ENCODE measurements at regions not wholly inside any gene's neighbourhood (a gene's known extent, or its start where the extent isn't known, plus 50 kb on each side); places are given as distances from the start of the nearest gene placed in this dataset.

GRCh38 chr1:39150779-39151178, 53.7 kb upstream of the MACF1 start:
- H3K27me3 ChIP-seq (ENCODE audit: insufficient read depth, insufficient read length) = no peaks in the 10 kb centered on the region
- H3K4me1 ChIP-seq (ENCODE audit: insufficient read depth, insufficient read length) = peaks cover 10% of the 10 kb centered on the region
- no peak for TF ChIP-seq ZNF274 (IDR thresholded peaks at IDR 0.05; ENCODE audit: low read depth, low read length)
- no peak for TF ChIP-seq SUZ12 (IDR thresholded peaks at IDR 0.05; ENCODE audit: extremely low read depth, insufficient read depth, insufficient read length)
- no peak for TF ChIP-seq YY1 (IDR thresholded peaks at IDR 0.05; ENCODE audit: insufficient read depth, insufficient read length)
- H3K9me3 ChIP-seq (ENCODE audit: insufficient read depth, low read length) = no peaks in the 10 kb centered on the region
- DNase-seq (ENCODE audit: low read depth, low spot score) = no peak
- H3K4me3 ChIP-seq (ENCODE audit: insufficient read length, low read depth) = no peak overlapping the region
- no peak overlapping the region for H3K9ac ChIP-seq (ENCODE audit: insufficient read length, low read depth)
- H3K36me3 ChIP-seq (ENCODE audit: insufficient read depth, insufficient read length, low read length) = peaks cover 7% of the 10 kb centered on the region

GRCh38 chr1:39151267-39151666, 53.2 kb upstream of the MACF1 start:
- Histone ChIP-seq H3K4me3 (ENCODE audit: insufficient read length, low read depth) (no peak overlapping the region), H3K4me1 (ENCODE audit: insufficient read depth, insufficient read length) (peaks cover 10% of the 10 kb centered on the region), H3K36me3 (ENCODE audit: insufficient read depth, insufficient read length, low read length) (peaks cover 7% of the 10 kb centered on the region), H3K9ac (ENCODE audit: insufficient read length, low read depth) (no peak overlapping the region), H3K9me3 (ENCODE audit: insufficient read depth, low read length) (no peaks in the 10 kb centered on the region), H3K27me3 (ENCODE audit: insufficient read depth, insufficient read length) (no peaks in the 10 kb centered on the region)
- TF ChIP-seq SUZ12 (IDR thresholded peaks at IDR 0.05; ENCODE audit: extremely low read depth, insufficient read depth, insufficient read length) (no peak), ZNF274 (IDR thresholded peaks at IDR 0.05; ENCODE audit: low read depth, low read length) (no peak), YY1 (IDR thresholded peaks at IDR 0.05; ENCODE audit: insufficient read depth, insufficient read length) (no peak)
- DNase-seq (ENCODE audit: low read depth, low spot score) = no peak

DNA sequence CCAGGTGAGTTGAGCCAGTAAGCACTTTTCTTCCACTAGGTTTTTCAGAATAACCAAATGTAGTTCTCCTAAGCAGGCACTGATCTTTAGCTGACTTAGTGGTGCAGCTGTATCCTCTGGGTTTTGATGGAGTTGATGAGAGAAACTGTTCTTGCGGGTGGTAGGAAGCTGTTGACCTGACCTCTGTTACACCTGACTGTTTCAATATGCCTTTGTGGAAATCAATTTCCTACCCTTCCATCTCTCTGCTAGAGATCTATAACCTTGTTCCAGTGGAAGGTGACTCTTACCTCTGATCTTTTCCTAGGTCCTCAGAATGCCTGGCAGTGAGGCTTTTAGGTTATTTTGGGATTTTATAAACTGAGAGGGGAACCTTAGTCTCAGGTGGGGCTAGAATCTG, 51.6 kb upstream of the MACF1 start:
- H3K4me1 ChIP-seq (ENCODE audit: insufficient read depth, insufficient read length) = peaks cover 10% of the 10 kb centered on the region
- no peaks in the 10 kb centered on the region for H3K27me3 ChIP-seq (ENCODE audit: insufficient read depth, insufficient read length)

GRCh38 chr1:39153684-39154083, 50.8 kb upstream of the MACF1 start:
- Histone ChIP-seq H3K36me3 (ENCODE audit: insufficient read depth, insufficient read length, low read length) (peaks cover 9% of the 10 kb centered on the region), H3K4me1 (ENCODE audit: insufficient read depth, insufficient read length) (peaks cover 10% of the 10 kb centered on the region), H3K4me3 (ENCODE audit: insufficient read length, low read depth) (no peak overlapping the region), H3K9me3 (ENCODE audit: insufficient read depth, low read length) (no peaks in the 10 kb centered on the region), H3K27me3 (ENCODE audit: insufficient read depth, insufficient read length) (no peaks in the 10 kb centered on the region), H3K9ac (ENCODE audit: insufficient read length, low read depth) (no peak overlapping the region)
- no peak for DNase-seq (ENCODE audit: low read depth, low spot score)
- no peak for TF ChIP-seq ZNF274 (IDR thresholded peaks at IDR 0.05; ENCODE audit: low read depth, low read length)
- no peak for TF ChIP-seq YY1 (IDR thresholded peaks at IDR 0.05; ENCODE audit: insufficient read depth, insufficient read length)
- no peak for TF ChIP-seq SUZ12 (IDR thresholded peaks at IDR 0.05; ENCODE audit: extremely low read depth, insufficient read depth, insufficient read length)

More for the DNA sequence above, 51.6 kb upstream of the MACF1 start:
- Histone ChIP-seq H3K9ac (ENCODE audit: insufficient read length, low read depth) (no peak overlapping the region), H3K4me3 (ENCODE audit: insufficient read length, low read depth) (no peak overlapping the region), H3K9me3 (ENCODE audit: insufficient read depth, low read length) (no peaks in the 10 kb centered on the region), H3K36me3 (ENCODE audit: insufficient read depth, insufficient read length, low read length) (peaks cover 9% of the 10 kb centered on the region)
- TF ChIP-seq YY1 (IDR thresholded peaks at IDR 0.05; ENCODE audit: insufficient read depth, insufficient read length) = no peak
- no peak for TF ChIP-seq ZNF274 (IDR thresholded peaks at IDR 0.05; ENCODE audit: low read depth, low read length)
- no peak for TF ChIP-seq SUZ12 (IDR thresholded peaks at IDR 0.05; ENCODE audit: extremely low read depth, insufficient read depth, insufficient read length)
- no peak for DNase-seq (ENCODE audit: low read depth, low spot score)

DNA sequence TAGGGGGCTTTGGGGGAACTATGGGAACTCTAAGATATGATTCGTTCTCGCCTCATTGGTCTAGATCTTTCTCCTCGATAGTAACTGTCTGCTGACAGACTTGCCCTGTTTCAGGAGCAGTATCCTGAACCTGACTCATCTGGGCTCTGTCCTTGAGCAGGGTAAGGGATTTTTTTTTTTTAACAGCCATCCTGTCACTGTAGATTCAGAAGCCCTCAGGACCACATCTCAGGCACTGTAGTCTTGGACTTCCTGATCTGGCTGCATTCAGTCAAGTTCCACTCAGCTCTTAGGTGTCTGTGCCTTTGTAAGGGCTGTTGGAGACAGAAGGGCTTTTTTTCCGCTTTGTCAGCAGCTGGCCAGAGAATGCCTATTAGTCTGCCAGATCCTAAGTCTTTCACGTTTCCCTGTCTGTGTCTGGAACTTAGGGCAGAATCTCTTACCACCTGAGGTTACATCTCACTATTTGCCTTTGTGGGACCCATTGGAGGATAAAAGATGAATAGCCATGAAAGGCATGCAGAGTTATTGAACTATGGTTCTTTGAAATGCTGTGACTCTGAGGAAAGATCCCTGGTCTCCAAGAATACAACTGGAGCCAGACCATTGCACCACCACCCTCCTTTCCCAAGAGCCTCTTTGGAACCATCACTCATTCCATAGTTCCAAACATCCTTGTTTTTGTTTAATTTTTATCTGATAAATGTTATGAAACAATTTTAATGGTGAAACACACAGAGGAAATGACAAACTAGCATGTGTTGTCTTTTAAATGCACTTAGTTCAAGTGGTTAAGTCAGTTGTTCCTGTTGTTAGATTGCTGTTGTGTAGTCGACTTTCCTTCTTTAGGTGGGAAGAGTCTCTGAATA, 49.7 kb upstream of the MACF1 start:
- no peaks in the 10 kb centered on the region for H3K27me3 ChIP-seq (ENCODE audit: insufficient read depth, insufficient read length)
- H3K9me3 ChIP-seq (ENCODE audit: insufficient read depth, low read length) = no peaks in the 10 kb centered on the region
- H3K36me3 ChIP-seq (ENCODE audit: insufficient read depth, insufficient read length, low read length) = peaks cover 9% of the 10 kb centered on the region
- H3K9ac ChIP-seq (ENCODE audit: insufficient read length, low read depth) = no peak overlapping the region
- no peak for DNase-seq (ENCODE audit: low read depth, low spot score)
- peaks cover 10% of the 10 kb centered on the region for H3K4me1 ChIP-seq (ENCODE audit: insufficient read depth, insufficient read length)
- TF ChIP-seq YY1 (IDR thresholded peaks at IDR 0.05; ENCODE audit: insufficient read depth, insufficient read length) (no peak), SUZ12 (IDR thresholded peaks at IDR 0.05; ENCODE audit: extremely low read depth, insufficient read depth, insufficient read length) (no peak), ZNF274 (IDR thresholded peaks at IDR 0.05; ENCODE audit: low read depth, low read length) (no peak)
- H3K4me3 ChIP-seq (ENCODE audit: insufficient read length, low read depth) = no peak overlapping the region

All from NT2/D1 (cell line).